Kidney (tissue), 13 donors: ENCODE measurements at regions not wholly inside any gene's neighbourhood (a gene's known extent, or its start where the extent isn't known, plus 50 kb on each side); places are given as distances from the start of the nearest gene placed in this dataset.

ENCODE experiments used
- DNase-seq, 5 donors: peaks; one replicate each; pipeline ENCODE4 v3.0.0-alpha.2; 2013 to 2020
- FAIRE-seq: peaks from 2 replicates; lab custom pipeline; 2012; peaks lifted over from hg19 to GRCh38; lab: Jason Lieb, UNC
- H3K27ac ChIP-seq, 2 donors: one replicate each; pipeline ENCODE4 v1.7.0; 2013; ENCODE audit warnings: low read depth in 2 of 2, low read length in 2 of 2, inconsistent platforms in 1 of 2
- H3K27me3 ChIP-seq: one replicate; pipeline ENCODE4 v1.7.1; 2013; ENCODE audit warnings: low read length, inconsistent platforms; ENCODE audit not compliant: control insufficient read depth, insufficient read depth
- H3K36me3 ChIP-seq, 3 donors: one replicate each; pipeline versions ENCODE4 v1.7.0 to v1.7.1; 2013; ENCODE audit warnings: low read length in 3 of 3, control low read depth in 1 of 3, inconsistent platforms in 1 of 3; ENCODE audit not compliant: insufficient read depth in 3 of 3, control insufficient read depth in 2 of 3
- H3K4me1 ChIP-seq, 3 donors: one replicate each; pipeline versions ENCODE4 v1.7.0 to v1.7.1; 2013; ENCODE audit warnings: low read length in 3 of 3, inconsistent platforms in 1 of 3, low read depth in 1 of 3; ENCODE audit not compliant: control insufficient read depth in 2 of 3, insufficient read depth in 2 of 3
- H3K4me3 ChIP-seq, 3 donors: one replicate each; pipeline versions ENCODE4 v1.7.0 to v1.8.1; 2013; ENCODE audit warnings: low read length in 3 of 3, control low read depth in 1 of 3, inconsistent platforms in 1 of 3
- H3K9ac ChIP-seq, 3 donors: one replicate each; pipeline versions ENCODE4 v1.7.0 to v1.7.1; 2013; ENCODE audit warnings: low read length in 3 of 3, control low read depth in 1 of 3, inconsistent platforms in 1 of 3
- H3K9me3 ChIP-seq, 3 donors: one replicate each; pipeline versions ENCODE4 v1.7.0 to v1.7.1; 2013; ENCODE audit warnings: low read length in 3 of 3, control low read depth in 1 of 3, inconsistent platforms in 1 of 3; ENCODE audit not compliant: control insufficient read depth in 2 of 3, insufficient read depth in 1 of 3
- intact Hi-C: fragments of 100-400 bp; cut with DNase I; formaldehyde crosslinking; loops from one replicate; pipeline ENCODE4 v1.11.1; 2022
- TF ChIP-seq, protein P1 (sequence below): IDR thresholded peaks from 3 replicates; pipeline ENCODE4 v1.5.1; 2012; ENCODE audit warnings: mild to moderate bottlenecking, moderate library complexity, borderline replicate concordance; ENCODE audit not compliant: insufficient read depth; ENCODE audit errors: extremely low read depth
- donor health status: control.
- donor health status: control.
- donor health status: control.
- donor health status: control.
- donor health status: control.
- donor health status: DM: yes; HTN: yes; CAD: no.
- donor health status: Normal renal cell carcinoma (clear cell type).

DNA sequence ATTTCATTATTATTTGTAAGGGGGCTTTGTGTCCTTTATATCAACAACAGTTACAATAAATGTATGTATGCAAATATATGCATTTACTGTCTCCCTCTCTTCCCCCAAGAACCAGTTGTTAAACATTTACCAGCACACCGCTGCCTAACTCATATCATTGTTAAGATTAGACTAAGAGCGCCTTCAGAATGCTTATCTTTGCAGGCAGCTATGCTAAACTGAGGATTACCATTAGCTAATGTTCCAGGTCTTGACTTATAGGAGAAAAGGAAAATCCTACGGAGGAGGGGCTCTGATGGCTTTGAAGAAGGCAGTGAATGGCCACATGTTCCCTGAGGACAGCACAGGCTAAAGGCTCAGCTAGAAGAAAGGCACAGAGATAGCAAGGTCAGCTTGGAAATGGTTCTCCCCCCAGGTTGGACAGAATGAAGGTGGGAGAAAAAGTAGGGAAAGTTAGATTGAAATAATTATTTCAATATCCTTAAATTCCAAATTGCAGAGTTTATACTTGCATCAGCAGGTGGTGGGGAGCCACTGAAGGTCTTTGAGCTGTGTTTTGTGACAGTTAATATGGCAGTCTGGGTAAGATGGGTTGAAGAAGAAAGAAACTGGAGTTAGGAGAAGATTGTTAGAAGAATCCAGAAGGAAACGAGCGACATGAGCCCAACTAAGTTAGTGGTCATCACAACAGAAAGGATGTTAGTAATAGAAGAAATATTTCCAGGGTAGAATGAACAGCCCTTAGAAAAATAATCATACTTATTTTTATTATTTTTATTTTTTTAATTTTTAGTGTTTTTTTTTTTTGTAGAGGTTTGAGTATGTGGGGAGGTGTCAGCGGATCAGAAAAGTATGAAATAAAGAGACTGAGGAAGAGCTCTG is 87.0 kb upstream of the MAF start:
- Histone ChIP-seq H3K4me3 (no peak overlapping the region), H3K27me3 (no peaks in the 10 kb centered on the region), H3K36me3 (no peaks in the 10 kb centered on the region), H3K9me3 (no peaks in the 10 kb centered on the region), H3K27ac (no peak overlapping the region), H3K4me1 (no peaks in the 10 kb centered on the region), H3K9ac (no peak overlapping the region)
- no peak for FAIRE-seq
- intact Hi-C loops: no loop called here
- no peak for DNase-seq
- TF ChIP-seq, protein P1, sequence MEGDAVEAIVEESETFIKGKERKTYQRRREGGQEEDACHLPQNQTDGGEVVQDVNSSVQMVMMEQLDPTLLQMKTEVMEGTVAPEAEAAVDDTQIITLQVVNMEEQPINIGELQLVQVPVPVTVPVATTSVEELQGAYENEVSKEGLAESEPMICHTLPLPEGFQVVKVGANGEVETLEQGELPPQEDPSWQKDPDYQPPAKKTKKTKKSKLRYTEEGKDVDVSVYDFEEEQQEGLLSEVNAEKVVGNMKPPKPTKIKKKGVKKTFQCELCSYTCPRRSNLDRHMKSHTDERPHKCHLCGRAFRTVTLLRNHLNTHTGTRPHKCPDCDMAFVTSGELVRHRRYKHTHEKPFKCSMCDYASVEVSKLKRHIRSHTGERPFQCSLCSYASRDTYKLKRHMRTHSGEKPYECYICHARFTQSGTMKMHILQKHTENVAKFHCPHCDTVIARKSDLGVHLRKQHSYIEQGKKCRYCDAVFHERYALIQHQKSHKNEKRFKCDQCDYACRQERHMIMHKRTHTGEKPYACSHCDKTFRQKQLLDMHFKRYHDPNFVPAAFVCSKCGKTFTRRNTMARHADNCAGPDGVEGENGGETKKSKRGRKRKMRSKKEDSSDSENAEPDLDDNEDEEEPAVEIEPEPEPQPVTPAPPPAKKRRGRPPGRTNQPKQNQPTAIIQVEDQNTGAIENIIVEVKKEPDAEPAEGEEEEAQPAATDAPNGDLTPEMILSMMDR: no peak

DNA sequence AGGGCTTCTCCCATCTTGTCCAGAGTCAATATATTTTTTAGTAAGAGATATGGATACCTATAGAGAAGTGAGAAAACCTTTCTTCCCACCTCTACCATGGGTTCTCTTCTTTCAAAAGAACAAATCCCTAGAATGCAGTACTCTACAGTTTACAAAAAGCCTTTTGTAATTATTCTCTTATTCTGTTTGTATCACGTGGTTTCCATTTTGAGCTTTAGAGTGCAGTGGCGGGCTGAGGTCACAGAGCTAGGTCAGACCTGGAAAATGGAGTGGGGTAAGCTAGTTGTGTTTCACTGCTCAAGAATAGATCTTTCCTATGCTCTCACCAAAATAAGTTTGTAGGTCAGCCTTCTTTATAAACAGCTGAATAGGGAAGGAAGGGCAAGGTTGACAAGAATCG is 85.3 kb upstream of the MAF start:
- Histone ChIP-seq H3K9me3 (no peaks in the 10 kb centered on the region), H3K27ac (no peak overlapping the region), H3K36me3 (no peaks in the 10 kb centered on the region), H3K4me3 (no peak overlapping the region), H3K4me1 (no peaks in the 10 kb centered on the region), H3K9ac (no peak overlapping the region), H3K27me3 (no peaks in the 10 kb centered on the region)
- DNase-seq (no peak), FAIRE-seq (no peak)
- intact Hi-C loops: no loop called here
- TF ChIP-seq, protein P1: no peak

DNA sequence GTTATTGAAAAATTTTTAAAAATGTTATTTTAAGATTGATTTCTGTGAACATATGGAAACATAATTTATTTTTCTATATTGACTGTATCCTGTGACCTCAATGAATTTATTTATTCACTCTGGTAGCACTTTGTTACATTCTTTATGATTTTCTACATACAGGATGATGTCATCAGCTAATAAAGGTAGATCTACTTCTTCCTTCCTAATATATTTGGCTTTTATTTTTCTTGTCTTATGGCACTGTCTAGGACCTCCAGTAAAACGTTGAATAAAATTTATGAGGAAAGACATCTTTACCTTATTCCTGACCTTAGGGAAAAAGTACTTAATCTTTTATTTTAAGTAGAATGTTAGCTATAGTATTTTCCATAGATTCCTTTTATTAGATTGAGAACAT is 78.8 kb upstream of the MAF start:
- H3K9ac ChIP-seq: no peak overlapping the region
- H3K27ac ChIP-seq: no peak overlapping the region
- no peaks in the 10 kb centered on the region for H3K9me3 ChIP-seq
- FAIRE-seq (no peak), DNase-seq (no peak)
- no peaks in the 10 kb centered on the region for H3K27me3 ChIP-seq
- TF ChIP-seq, protein P1: no peak
- H3K4me1 ChIP-seq: no peaks in the 10 kb centered on the region
- no peaks in the 10 kb centered on the region for H3K36me3 ChIP-seq
- H3K4me3 ChIP-seq: no peak overlapping the region
- intact Hi-C loops: no loop called here
